ENCODE measurements at regions not wholly inside any gene's neighbourhood (a gene's known extent, or its start where the extent isn't known, plus 50 kb on each side); places are given as distances from the start of the nearest gene placed in this dataset.

- no peak for TF ChIP-seq ZBTB33 (IDR thresholded peaks at IDR 0.05; ENCODE audit: extremely low read depth, insufficient replicate concordance, low read length)
- no peak for TF ChIP-seq JUND (IDR thresholded peaks at IDR 0.05)
- no peak for TF ChIP-seq SRF (IDR thresholded peaks at IDR 0.05; ENCODE audit: low read depth)
- TF ChIP-seq YY1 (IDR thresholded peaks at IDR 0.05; ENCODE audit: extremely low read depth, insufficient replicate concordance, low read depth, low read length): no peak
- TF ChIP-seq CBX3 (IDR thresholded peaks at IDR 0.05; ENCODE audit: low read depth): no peak
- TF ChIP-seq SIN3A (IDR thresholded peaks at IDR 0.05; ENCODE audit: low read depth): no peak
- no peak for TF ChIP-seq FOSL1 (IDR thresholded peaks at IDR 0.05; ENCODE audit: low read depth)
- no peak for TF ChIP-seq TCF7L2 (IDR thresholded peaks at IDR 0.05; ENCODE audit: borderline replicate concordance, extremely low read depth, insufficient read depth, insufficient read length)
Observed at GRCh38 chr13:74061926-74062595, 72.1 kb downstream of the KLF12 start (continued).

GRCh38 chr13:74056801-74057542, 77.2 kb downstream of the KLF12 start:
- no peak for ATAC-seq
- no peaks in the 10 kb centered on the region for H4K20me1 ChIP-seq (ENCODE audit: insufficient read depth)
- DNase-seq (ENCODE audit: low read depth, low spot score): no peak
- POLR2A ChIA-PET: no interaction called here
- CTCF ChIA-PET: no interaction called here
- no peaks in the 10 kb centered on the region for H3K9me2 ChIP-seq (ENCODE audit: insufficient read depth)
- H3K4me1 ChIP-seq (ENCODE audit: control insufficient read depth in 1 of 2, insufficient read depth in 2 of 2, low read length in 2 of 2): no peaks in the 10 kb centered on the region
- no peaks in the 10 kb centered on the region for H3K36me3 ChIP-seq (ENCODE audit: control insufficient read depth in 1 of 2, insufficient read depth in 2 of 2, low read length in 2 of 2)
- no TSS peak for BruUV-seq (replicated peaks)
- no peak overlapping the region for H3K27ac ChIP-seq (ENCODE audit: low read depth, low read length)
- H2AFZ ChIP-seq (ENCODE audit: low read depth, low read length, poor library complexity, severe bottlenecking): no peak overlapping the region
- intact Hi-C loops (cut with micrococcal nuclease): no loop called here
- no peaks in the 10 kb centered on the region for H3K27me3 ChIP-seq (ENCODE audit: insufficient read depth, low read length)
- no peaks in the 10 kb centered on the region for H3K79me2 ChIP-seq (ENCODE audit: insufficient read depth, low read length)
- RAD21 ChIA-PET (ENCODE audit: low non-redundant PET in 1 of 2, low total read pairs in 2 of 2, uncharacterized antibody in 2 of 2, unreplicated experiment in 2 of 2): no interaction called here
- no peak overlapping the region for H3K4me2 ChIP-seq (ENCODE audit: low read length)
- H3K4me3 ChIP-seq (replicated peaks in 1 of 2; ENCODE audit: low read depth in 1 of 2, low read length in 2 of 2): no peak overlapping the region
- no peaks in the 10 kb centered on the region for H3K9me3 ChIP-seq (ENCODE audit: control insufficient read depth in 1 of 2, insufficient read depth in 1 of 2, low read depth in 1 of 2, low read length in 2 of 2)
- no peak overlapping the region for H3K9ac ChIP-seq (ENCODE audit: low read length)
- TF ChIP-seq REST (IDR thresholded peaks at IDR 0.05; ENCODE audit: low read depth) (no peak), YY1 (IDR thresholded peaks at IDR 0.05; ENCODE audit: extremely low read depth, insufficient replicate concordance, low read depth, low read length) (no peak), ZFX (IDR thresholded peaks at IDR 0.05) (no peak), SP1 (IDR thresholded peaks at IDR 0.05; ENCODE audit: low read depth) (no peak), RAD21 (IDR thresholded peaks at IDR 0.05; ENCODE audit: low read depth) (no peak), EZH2 (IDR thresholded peaks at IDR 0.05) (no peak), TCF7L2 (IDR thresholded peaks at IDR 0.05; ENCODE audit: borderline replicate concordance, extremely low read depth, insufficient read depth, insufficient read length) (no peak), ELF1 (IDR thresholded peaks at IDR 0.05; ENCODE audit: borderline replicate concordance, low read depth) (no peak), CEBPB (IDR thresholded peaks at IDR 0.05; ENCODE audit: low read depth) (no peak), CBX3 (IDR thresholded peaks at IDR 0.05; ENCODE audit: low read depth) (no peak), FOSL1 (IDR thresholded peaks at IDR 0.05; ENCODE audit: low read depth) (no peak), MAX (IDR thresholded peaks at IDR 0.05) (no peak), POLR2AphosphoS5 (IDR thresholded peaks at IDR 0.05; ENCODE audit: low read depth, low read length) (no peak), ZNF274 (IDR thresholded peaks at IDR 0.05; ENCODE audit: low read depth, low read length) (no peak)

Measured in HCT116 (cell line).